ENCODE measurements at regions not wholly inside any gene's neighbourhood (a gene's known extent, or its start where the extent isn't known, plus 50 kb on each side); places are given as distances from the start of the nearest gene placed in this dataset.
"Not testable (repeated sequence)": the region's sequence is repeated elsewhere in the genome, so short reads cannot be mapped to it uniquely, and the experiment has no call there.

GRCh38 chr4:119437515-119437914, 115.6 kb upstream of the FABP2 start:
- intact Hi-C loops (cut with micrococcal nuclease): not testable (repeated sequence)

GRCh38 chr4:119408561-119409224, 86.8 kb upstream of the FABP2 start:
- intact Hi-C loops (cut with micrococcal nuclease): not testable (repeated sequence)

DNA sequence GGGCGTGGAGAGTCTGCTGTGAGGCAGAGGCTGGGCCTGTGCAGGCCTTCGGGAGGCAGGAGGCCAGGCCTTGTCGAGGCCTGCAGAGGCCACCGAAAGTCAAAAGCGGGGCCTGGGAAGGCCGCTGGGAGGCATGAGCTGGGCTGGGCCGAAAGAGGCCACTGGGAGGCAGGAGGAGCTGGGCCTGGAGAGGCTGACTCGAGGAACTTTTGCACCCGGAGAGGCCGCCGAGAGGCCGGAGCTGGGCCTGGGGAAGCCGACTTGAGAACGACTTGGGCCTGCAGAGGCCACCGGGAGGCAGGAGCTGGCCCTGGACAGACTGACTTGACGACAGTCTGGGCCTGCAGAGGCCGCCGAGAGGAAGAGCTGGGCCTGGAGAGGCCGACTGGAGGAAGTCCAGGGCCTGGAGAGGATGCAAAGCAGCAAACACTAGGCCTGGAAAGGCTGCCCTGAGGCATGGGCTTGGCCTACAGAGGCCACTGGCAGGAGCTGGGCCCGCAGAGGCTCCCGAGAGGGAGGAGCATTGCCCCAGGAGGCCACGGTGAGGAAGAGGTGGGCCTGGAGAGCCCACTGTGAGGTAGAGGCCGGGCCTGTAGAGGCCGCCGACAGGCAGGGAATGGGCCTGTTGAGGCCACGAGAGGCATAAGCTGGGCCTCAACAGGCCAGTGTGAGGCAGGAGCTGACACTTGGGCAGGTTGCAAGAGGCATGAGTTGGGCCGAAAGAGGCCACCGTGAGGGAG, 85.0 kb upstream of the FABP2 start:
- intact Hi-C loops (cut with micrococcal nuclease): not testable (repeated sequence)

DNA sequence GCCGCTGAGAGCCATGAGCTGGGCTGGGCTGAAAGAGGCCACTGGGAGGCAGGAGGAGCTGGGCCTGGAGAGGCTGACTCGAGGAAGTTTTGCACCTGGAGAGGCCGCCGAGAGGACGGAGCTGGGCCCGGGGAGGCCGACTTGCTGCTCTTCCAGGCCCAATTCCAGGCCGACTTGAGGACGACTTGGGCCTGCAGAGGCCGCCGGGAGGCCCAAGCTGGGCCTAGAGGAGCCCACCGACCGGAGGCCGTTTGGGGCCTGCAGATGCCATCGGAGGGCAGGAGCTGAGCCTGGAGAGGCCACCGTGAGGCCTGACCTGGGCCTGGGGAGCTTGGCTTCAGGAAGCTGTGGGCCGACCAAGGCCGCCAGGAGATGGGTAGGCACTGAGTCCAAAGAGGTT, 84.1 kb upstream of the FABP2 start:
- intact Hi-C loops (cut with micrococcal nuclease): not testable (repeated sequence)

DNA sequence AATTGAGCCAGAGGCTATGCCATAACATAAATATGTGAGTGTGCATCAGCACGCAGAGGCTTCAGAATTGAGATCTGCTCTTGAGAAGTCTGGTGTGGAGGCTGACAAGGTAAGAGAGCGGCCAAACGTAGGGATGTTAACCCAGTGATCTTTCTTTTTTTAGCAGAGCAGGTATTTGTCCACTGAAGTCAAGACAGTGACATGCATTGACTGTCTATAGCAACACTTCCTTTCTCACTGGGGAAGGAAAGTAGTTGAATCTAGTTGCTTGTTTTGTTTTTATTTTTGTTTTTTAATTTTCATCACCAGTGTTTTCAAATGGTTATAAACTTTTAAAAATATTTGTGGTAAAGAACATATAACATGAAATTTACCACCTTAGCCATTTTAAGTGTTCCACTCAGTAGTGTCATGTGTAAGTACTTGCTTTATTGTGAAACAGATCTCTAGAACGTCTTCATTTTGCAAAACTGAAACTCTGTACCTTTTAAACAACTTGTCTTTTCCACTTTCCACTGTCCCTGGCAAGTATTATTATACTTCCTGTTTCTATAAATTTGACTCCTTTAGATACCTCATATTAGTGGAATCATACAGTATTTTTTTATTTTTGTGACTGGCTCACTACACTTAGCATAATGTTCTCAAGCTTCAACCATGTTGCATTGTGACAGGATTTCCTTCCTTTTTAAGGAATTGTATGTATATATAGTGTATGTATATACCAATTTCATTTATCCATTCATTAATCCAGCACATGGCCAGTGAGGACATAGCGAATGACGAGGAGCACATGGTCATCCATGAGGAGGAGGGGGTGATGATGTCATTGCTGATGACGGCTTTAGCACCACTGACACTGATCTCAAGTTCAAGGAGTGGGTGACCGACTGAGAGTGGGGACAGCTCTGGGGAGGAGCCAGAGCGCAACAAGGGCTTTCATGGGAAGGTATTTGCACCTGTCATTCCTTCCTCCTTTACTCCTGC, 80.7 kb upstream of the FABP2 start:
- intact Hi-C loops (cut with micrococcal nuclease): not testable (repeated sequence)

DNA sequence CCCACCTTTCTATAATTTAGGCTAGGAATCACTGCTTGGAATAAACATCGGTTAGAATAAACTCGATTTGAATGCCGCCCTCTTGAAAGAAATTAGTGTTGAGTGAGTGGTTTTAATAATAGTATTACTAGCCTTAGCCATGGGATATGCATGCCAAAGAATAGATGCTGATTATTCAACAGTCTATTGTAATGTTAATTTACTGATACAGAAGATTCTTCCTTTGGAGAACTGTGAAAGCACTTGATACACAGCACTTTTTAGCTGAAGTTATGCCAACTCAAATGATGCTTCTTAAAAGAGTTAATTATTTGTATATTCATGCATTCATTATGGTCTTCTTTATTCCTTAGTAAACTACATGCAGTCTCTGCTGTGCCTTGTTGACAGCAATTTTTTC, 73.8 kb upstream of the FABP2 start:
- intact Hi-C loops (cut with micrococcal nuclease): not testable (repeated sequence)

- intact Hi-C loops (cut with micrococcal nuclease): no loop called here
Observed at GRCh38 chr4:119394826-119395225, 72.9 kb upstream of the FABP2 start.

DNA sequence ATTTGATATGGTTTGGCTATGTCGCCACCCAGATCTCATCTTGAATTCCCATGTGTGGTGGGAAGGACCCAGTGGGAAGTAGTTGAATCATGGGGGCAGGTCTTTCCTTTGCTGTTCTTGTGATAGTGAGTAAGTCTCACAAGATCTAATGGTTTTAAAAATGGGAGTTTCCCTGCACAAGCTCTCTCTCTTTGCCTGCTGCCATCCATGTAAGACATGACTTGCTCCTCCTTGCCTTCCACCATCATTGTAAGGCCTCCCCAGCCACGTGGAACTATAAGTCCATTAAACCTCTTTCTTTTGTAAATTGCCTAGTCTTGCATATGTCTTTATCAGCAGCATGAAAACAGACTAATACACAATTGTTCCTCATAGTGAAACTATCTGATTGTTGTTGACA, 66.9 kb upstream of the FABP2 start:
- intact Hi-C loops (cut with micrococcal nuclease): not testable (repeated sequence)

DNA sequence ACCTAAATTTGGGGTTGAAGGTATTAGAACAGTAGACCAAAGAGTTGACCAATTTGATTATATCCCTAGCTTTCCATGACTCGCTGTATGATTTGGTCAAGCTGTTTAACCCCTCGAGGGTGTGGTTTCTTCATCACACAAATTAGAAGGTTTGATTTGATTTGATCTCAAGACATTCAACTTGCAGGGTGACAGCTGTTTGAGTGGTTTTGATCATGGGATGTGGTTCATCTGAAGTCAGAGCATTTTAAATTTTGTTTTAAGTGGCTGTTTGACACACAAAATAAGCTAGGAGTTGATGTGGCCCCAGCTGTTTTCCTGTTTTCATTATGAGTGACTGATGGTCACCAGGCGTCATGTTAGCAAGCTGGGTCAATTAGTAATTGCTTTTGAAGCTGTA, 52.7 kb upstream of the FABP2 start:
- intact Hi-C loops (cut with micrococcal nuclease): loop anchor here (10.0 kb wide), 1 partner anchor 70 kb away; a partner anchor contains a TSS

DNA sequence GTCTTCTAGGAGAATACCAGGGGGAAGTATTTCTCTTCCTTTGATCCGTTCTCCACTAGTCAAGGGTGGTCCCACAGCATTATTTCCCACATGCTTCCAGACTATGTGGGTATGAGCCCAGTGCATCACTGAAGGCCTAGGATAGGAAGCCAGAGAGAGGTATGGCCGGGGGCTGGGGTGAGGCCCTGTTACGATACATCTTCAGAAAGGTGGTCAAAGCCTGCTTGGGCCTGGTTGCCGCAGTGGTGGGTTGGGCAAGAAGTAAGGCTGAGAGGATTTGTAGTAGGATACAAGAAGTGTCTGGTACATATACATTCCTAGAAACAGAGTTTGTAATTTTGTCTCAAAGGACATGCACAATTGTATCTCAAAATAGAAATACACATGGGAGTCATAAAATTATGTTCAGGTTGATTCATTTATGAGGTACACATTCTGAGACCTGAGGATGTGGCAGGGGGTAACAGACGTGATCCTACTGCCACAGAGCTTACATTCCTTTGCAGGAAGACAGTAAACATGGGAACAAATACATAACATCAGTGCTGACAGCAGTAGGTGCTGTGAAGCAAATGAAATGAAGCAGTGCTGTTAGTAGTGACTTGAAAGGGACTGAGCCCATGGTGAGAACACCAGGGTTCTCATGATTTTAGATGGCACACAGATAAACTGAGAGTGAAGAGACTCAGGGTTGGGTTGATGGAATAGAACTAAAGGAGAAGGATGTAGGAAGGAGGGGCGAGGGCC, 50.6 kb upstream of the FABP2 start:
- intact Hi-C loops (cut with micrococcal nuclease): loop anchor here (10.0 kb wide), 1 partner anchor 68 kb away; a partner anchor contains a TSS

All from T-helper 2 cell treated with Interferon-gamma antibody and Interleukin-4, amounts not matched to agents 100 ng/mL and 5 ng/mL, for 36 hours (primary cell).